D721Med (cell line): ENCODE measurements at regions not wholly inside any gene's neighbourhood (a gene's known extent, or its start where the extent isn't known, plus 50 kb on each side); places are given as distances from the start of the nearest gene placed in this dataset.

Experiments used
- DNase-seq: peaks from one replicate; pipeline ENCODE4 v3.0.0; 2011; ENCODE audit warnings: low spot score; ENCODE audit not compliant: insufficient read length
- FAIRE-seq: peaks from 2 replicates; lab custom pipeline; 2011; peaks lifted over from hg19 to GRCh38; lab: Jason Lieb, UNC
- CTCF ChIP-seq: IDR thresholded peaks from 2 replicates; pipeline ENCODE4 v1.5.1; 2012; ENCODE audit warnings: mild to moderate bottlenecking, control low read depth; ENCODE audit not compliant: insufficient read depth; ENCODE audit errors: missing control alignments

DNA sequence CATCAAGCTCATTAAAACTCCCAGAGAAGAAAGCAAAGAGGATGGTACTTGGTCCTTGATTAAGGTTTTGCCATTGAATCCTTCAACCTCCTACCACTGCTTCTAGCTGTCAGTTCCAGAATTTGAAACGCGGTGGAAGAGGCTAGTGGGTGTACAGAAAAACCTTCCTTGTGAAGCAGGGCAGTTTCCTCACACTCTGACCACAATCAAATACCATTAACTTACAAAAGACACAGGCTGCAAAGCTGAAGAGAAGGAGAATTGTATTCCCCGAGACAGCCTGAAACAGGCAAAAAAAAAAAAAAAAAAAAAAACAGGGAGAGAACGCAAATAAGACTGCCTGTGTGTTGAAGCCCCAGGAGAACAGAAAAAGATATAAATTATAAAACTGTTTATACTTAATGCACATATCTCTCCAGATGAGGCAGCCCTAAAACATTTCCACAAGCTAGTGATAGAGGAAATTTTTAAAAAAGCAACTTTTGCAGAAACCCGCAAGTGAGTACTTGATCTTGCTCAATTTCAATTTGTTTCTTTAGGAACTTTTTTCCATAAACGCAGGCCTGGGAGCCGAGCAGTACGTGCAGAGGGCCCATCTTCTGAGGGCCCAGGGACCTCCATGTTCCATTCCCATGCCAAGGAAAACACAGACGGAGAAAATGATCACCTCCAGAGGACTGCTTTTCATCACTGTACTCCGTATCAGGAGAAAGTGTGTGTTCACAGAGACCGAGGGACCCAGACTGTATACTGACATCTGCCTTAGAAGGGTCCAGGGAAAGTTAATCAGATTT is 218.7 kb upstream of the BLID start:
- FAIRE-seq: no peak
- TF ChIP-seq CTCF: no peak
- DNase-seq: no peak

GRCh38 chr11:122333467-122333866 is 217.5 kb upstream of the BLID start:
- DNase-seq: no peak
- no peak for TF ChIP-seq CTCF
- FAIRE-seq: no peak

- DNase-seq (no peak), FAIRE-seq (no peak)
- no peak for TF ChIP-seq CTCF
Observed at GRCh38 chr11:122331079-122331478, 215.1 kb upstream of the BLID start.

GRCh38 chr11:122330279-122330965 is 214.4 kb upstream of the BLID start:
- no peak for FAIRE-seq
- DNase-seq: no peak
- no peak for TF ChIP-seq CTCF

DNA sequence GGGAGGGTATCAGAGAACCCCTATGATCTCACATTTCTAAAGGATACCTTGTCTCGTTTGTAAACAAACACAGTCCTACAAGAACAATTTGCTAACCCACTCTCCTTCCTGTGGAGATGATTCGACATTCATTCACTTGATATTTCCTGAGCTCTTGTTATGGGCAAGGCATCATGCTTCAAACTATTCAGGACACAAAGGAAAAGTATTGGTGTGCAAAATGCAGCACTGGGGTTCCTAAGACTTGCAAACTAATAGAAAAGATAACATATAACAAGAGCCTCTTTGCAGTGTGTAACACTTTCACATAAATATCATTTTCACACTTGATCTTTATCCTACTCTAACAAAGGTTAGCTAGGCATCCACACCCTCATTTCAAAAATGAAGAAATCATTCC is 211.5 kb upstream of the BLID start:
- FAIRE-seq: no peak
- no peak for DNase-seq
- TF ChIP-seq CTCF: no peak

- no peak for TF ChIP-seq CTCF
- DNase-seq: no peak
- FAIRE-seq: no peak
Observed at GRCh38 chr11:122323754-122324421, 207.9 kb upstream of the BLID start.

DNA sequence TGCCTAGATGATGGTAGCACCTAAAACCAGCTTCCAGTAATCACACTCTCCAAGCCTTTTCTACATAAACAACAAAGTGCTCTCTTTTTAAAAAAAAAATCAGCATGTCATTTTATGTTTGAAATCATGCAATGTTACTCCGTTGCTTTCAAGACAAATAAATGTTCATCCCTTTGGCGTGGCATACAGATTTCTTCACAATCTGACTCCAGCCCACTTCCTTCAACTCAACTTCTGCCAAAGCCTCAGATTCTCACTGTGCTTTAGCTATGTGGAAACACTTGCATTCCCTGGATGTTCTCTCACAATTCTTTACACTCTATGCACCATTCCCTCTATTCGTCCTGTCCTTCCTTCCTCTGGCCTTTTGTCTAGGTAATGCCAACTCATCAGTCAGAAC is 206.3 kb upstream of the BLID start:
- DNase-seq (no peak), FAIRE-seq (no peak)
- TF ChIP-seq CTCF: no peak
